Heart left ventricle (tissue), 13 donors: ENCODE measurements at regions not wholly inside any gene's neighbourhood (a gene's known extent, or its start where the extent isn't known, plus 50 kb on each side); places are given as distances from the start of the nearest gene placed in this dataset.

ENCODE experiments used
- POLR2A ChIP-seq, 2 donors: fragments of 450-650 bp; IDR thresholded peaks; one replicate each; pipeline ENCODE4 v1.6.1; 2017; ENCODE audit warnings: antibody characterized with exemption in 2 of 2, mild to moderate bottlenecking in 2 of 2, moderate library complexity in 2 of 2
- TF ChIP-seq, protein P1 (sequence below), 12 donors: fragments of 200-600 bp; sonication (generic) in 4 of 12; IDR thresholded peaks; one replicate each; pipeline versions ENCODE4 v1.5.0 to v1.8.0; 2018 to 2022; ENCODE audit warnings: antibody characterized with exemption in 12 of 12, mild to moderate bottlenecking in 5 of 12
- donor health status: ischemic (EF 13 %, LVEDD 7.1; RV severe dilation, severe dysfunction).
- donor health status: DM: no; HTN: yes; CAD: no.
- donor health status: DM: no; HTN: no; CAD: no.
- donor health status: ischemic (EF 25% LVEDD 6.9; RV normal size, moderate dysfunction).
- donor health status: ischemic (EF 25% LVEDD 5.7; RV mildly dilated, moderate dysfunction).
- donor health status: ischemic (EF 35%, LVEDD 5.7; RV mildly dilated, moderate dysfunction).
- donor health status: nonischemic (EF 11% LVEDD 7.7; RV severe dilation, severe dysfunction).
- donor health status: DM: yes; HTN: yes; CAD: no.
- donor health status: PGD.
- donor health status: ischemic (EF 29% LVEDD 5.4; RV normal size, mild dysfunction).
- donor health status: nonischemic (EF 23%, LVEDD 6.1; RV moderate dilation, normal function).

DNA sequence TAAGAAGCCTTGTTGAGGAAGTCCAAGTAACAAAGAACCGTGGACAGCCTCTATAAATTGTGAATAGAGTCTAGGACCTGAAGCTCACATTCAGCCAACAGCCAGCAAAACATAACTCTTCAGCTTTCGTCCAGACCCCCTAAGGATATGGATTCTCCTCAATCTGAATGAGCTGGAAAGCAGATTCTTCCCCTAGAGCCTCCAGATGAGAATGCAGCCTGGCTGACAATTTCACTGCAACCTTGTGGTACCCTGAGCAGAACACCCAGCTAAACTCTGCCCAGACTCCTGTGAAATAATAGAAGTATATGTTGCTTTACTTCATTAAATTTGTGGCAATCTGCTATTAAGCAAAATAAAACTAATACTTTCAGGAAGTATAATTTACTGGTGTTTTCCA is 483.5 kb upstream of the SLC8A1 start:
- TF ChIP-seq, protein P1, sequence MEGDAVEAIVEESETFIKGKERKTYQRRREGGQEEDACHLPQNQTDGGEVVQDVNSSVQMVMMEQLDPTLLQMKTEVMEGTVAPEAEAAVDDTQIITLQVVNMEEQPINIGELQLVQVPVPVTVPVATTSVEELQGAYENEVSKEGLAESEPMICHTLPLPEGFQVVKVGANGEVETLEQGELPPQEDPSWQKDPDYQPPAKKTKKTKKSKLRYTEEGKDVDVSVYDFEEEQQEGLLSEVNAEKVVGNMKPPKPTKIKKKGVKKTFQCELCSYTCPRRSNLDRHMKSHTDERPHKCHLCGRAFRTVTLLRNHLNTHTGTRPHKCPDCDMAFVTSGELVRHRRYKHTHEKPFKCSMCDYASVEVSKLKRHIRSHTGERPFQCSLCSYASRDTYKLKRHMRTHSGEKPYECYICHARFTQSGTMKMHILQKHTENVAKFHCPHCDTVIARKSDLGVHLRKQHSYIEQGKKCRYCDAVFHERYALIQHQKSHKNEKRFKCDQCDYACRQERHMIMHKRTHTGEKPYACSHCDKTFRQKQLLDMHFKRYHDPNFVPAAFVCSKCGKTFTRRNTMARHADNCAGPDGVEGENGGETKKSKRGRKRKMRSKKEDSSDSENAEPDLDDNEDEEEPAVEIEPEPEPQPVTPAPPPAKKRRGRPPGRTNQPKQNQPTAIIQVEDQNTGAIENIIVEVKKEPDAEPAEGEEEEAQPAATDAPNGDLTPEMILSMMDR (IDR thresholded peaks at IDR 0.05) = no peak
- no peak for TF ChIP-seq POLR2A (IDR thresholded peaks at IDR 0.05)
